PC-3 (cell line): ENCODE measurements at regions not wholly inside any gene's neighbourhood (a gene's known extent, or its start where the extent isn't known, plus 50 kb on each side); places are given as distances from the start of the nearest gene placed in this dataset.

ENCODE experiments used
- CTCF ChIP-seq: fragments of 300-600 bp; sonication (generic); conservative IDR thresholded peaks from 2 replicates; pipeline ENCODE4 v1.5.1; 2017; ENCODE audit warnings: antibody characterized with exemption, low read depth, mild to moderate bottlenecking, low read length
- EZH2phosphoT487 ChIP-seq: fragments of 300-600 bp; sonication (generic); IDR thresholded peaks from 2 replicates; pipeline ENCODE4 v1.6.1; 2018; ENCODE audit warnings: mild to moderate bottlenecking, antibody characterized with exemption, low read length, borderline replicate concordance

- no peak for TF ChIP-seq CTCF
- no peak for TF ChIP-seq EZH2phosphoT487
Observed at GRCh38 chr12:83641789-83642188, 955.1 kb downstream of the TMTC2 start.
